ENCODE measurements at regions not wholly inside any gene's neighbourhood (a gene's known extent, or its start where the extent isn't known, plus 50 kb on each side); places are given as distances from the start of the nearest gene placed in this dataset.
"Not testable (repeated sequence)": the region's sequence is repeated elsewhere in the genome, so short reads cannot be mapped to it uniquely, and the experiment has no call there.

- no peak for TF ChIP-seq REST (IDR thresholded peaks at IDR 0.05; ENCODE audit: low read depth, low read length)
- TF ChIP-seq ZBED1 (IDR thresholded peaks at IDR 0.05; ENCODE audit: borderline replicate concordance), result no peak
- TF ChIP-seq, protein P1, sequence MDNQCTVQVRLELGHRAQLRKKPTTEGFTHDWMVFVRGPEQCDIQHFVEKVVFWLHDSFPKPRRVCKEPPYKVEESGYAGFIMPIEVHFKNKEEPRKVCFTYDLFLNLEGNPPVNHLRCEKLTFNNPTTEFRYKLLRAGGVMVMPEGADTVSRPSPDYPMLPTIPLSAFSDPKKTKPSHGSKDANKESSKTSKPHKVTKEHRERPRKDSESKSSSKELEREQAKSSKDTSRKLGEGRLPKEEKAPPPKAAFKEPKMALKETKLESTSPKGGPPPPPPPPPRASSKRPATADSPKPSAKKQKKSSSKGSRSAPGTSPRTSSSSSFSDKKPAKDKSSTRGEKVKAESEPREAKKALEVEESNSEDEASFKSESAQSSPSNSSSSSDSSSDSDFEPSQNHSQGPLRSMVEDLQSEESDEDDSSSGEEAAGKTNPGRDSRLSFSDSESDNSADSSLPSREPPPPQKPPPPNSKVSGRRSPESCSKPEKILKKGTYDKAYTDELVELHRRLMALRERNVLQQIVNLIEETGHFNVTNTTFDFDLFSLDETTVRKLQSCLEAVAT (IDR thresholded peaks at IDR 0.05), result no peak
- no peak for TF ChIP-seq RCOR1 (conservative IDR thresholded peaks at IDR 0.05; ENCODE audit: low read depth, low read length)
Measured at GRCh38 chr4:106548446-106549044, 180.0 kb upstream of the GIMD1 start (continued).

GRCh38 chr4:106546370-106546769 is 177.8 kb upstream of the GIMD1 start:
- Histone ChIP-seq H3K27me3 (replicated peaks in 1 of 2; ENCODE audit: control insufficient read depth in 2 of 2, insufficient read depth in 2 of 2, low read length in 1 of 2) (no peaks in the 10 kb centered on the region), H3K36me3 (ENCODE audit: control insufficient read depth in 2 of 2, insufficient read depth in 2 of 2, low read length in 1 of 2) (no peaks in the 10 kb centered on the region), H4K20me1 (ENCODE audit: control insufficient read depth, insufficient read depth) (no peaks in the 10 kb centered on the region), H3K9ac (ENCODE audit: control insufficient read depth, insufficient read depth, low read length) (no peak overlapping the region), H3K4me1 (ENCODE audit: control insufficient read depth, insufficient read depth, low read length) (no peaks in the 10 kb centered on the region), H3K4me3 (no peak overlapping the region), H3K79me2 (ENCODE audit: control insufficient read depth, insufficient read depth, low read length) (no peaks in the 10 kb centered on the region), H3K27ac (ENCODE audit: control insufficient read depth, insufficient read depth) (no peak overlapping the region), H2AFZ (ENCODE audit: control insufficient read depth, low read depth, low read length) (no peak overlapping the region), H3K9me3 (replicated peaks; ENCODE audit: control insufficient read depth, insufficient read depth, low read length) (no peaks in the 10 kb centered on the region), H3K4me2 (ENCODE audit: control insufficient read depth, insufficient read depth) (no peak overlapping the region)
- ChIA-PET SMC1A (ENCODE audit: uncharacterized antibody, unreplicated experiment) (no interaction called here), RAD21 (ENCODE audit: unreplicated experiment) (no interaction called here), CTCF (no interaction called here), POLR2A (no interaction called here)
- WGBS (ENCODE audit: insufficient coverage, insufficient replicate concordance, low lambda C conversion rate, missing lambda C conversion rate), result 3% methylated on average over 1 of the region's 1 CpG
- ATAC-seq (no peak), FAIRE-seq (no peak), DNase-seq (ENCODE audit: low read depth, low spot score) (no peak)
- no TSS peak for BruUV-seq (replicated peaks)
- in situ Hi-C loops (cut with MboI), result no loop called here
- TF ChIP-seq HDAC6 (IDR thresholded peaks at IDR 0.05; ENCODE audit: unreplicated experiment), result no peak
- intact Hi-C loops (cut with micrococcal nuclease; ENCODE audit: unreplicated experiment), result no loop called here

DNA sequence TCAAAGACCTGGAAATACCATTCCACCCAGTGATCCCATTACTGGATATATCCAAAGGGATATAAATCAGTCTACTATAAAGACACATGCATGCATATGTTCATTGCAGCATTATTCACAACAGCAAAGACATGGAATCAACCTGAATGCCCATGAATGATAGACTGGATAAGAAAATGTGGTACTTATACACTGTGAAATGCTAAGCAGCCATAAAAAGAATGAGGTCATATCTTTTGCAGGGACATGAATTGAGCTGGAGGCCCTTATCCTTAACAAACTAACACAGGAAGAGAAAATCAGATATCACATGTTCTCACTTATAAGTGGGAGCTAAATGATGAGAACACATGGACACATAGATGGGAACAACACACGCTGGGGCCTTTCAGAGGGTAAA is 174.0 kb upstream of the GIMD1 start:
- H3K4me3 ChIP-seq; ATAC-seq; CTCF ChIA-PET; BruUV-seq (replicated peaks); SMC1A ChIA-PET (ENCODE audit: uncharacterized antibody, unreplicated experiment); POLR2A ChIA-PET; H3K9me3 ChIP-seq (replicated peaks; ENCODE audit: control insufficient read depth, insufficient read depth, low read length); H3K36me3 ChIP-seq (ENCODE audit: control insufficient read depth in 2 of 2, insufficient read depth in 2 of 2, low read length in 1 of 2); H4K20me1 ChIP-seq (ENCODE audit: control insufficient read depth, insufficient read depth); H3K79me2 ChIP-seq (ENCODE audit: control insufficient read depth, insufficient read depth, low read length); intact Hi-C loops (cut with micrococcal nuclease; ENCODE audit: unreplicated experiment); H3K27me3 ChIP-seq (replicated peaks in 1 of 2; ENCODE audit: control insufficient read depth in 2 of 2, insufficient read depth in 2 of 2, low read length in 1 of 2); H3K4me1 ChIP-seq (ENCODE audit: control insufficient read depth, insufficient read depth, low read length); DNase-seq (ENCODE audit: low read depth, low spot score); FAIRE-seq; H3K4me2 ChIP-seq (ENCODE audit: control insufficient read depth, insufficient read depth); in situ Hi-C loops (cut with MboI); H3K9ac ChIP-seq (ENCODE audit: control insufficient read depth, insufficient read depth, low read length); H2AFZ ChIP-seq (ENCODE audit: control insufficient read depth, low read depth, low read length); H3K27ac ChIP-seq (ENCODE audit: control insufficient read depth, insufficient read depth); RAD21 ChIA-PET (ENCODE audit: unreplicated experiment): not testable (repeated sequence)
- 50% methylated on average over 1 of the region's 1 CpG for WGBS (ENCODE audit: insufficient coverage, insufficient replicate concordance, low lambda C conversion rate, missing lambda C conversion rate)
